Vagina (tissue), 2 donors: ENCODE measurements at regions not wholly inside any gene's neighbourhood (a gene's known extent, or its start where the extent isn't known, plus 50 kb on each side); places are given as distances from the start of the nearest gene placed in this dataset.

Experiments used
- CTCF ChIP-seq, 3 experiments: fragments of 450-650 bp in 2 of 3; fragments of 200-600 bp in 1 of 3; sonication (generic) in 1 of 3; IDR thresholded peaks; one replicate each; pipeline ENCODE4 v1.5.1; 2017 to 2019; ENCODE audit warnings: antibody characterized with exemption in 3 of 3, mild to moderate bottlenecking in 2 of 3, moderate library complexity in 2 of 3
- POLR2A ChIP-seq, 2 donors: fragments of 450-650 bp; IDR thresholded peaks; one replicate each; pipeline ENCODE4 v1.6.1; 2017; ENCODE audit warnings: antibody characterized with exemption in 2 of 2, mild to moderate bottlenecking in 2 of 2, moderate library complexity in 2 of 2
- POLR2AphosphoS5 ChIP-seq, 2 donors: sonication (generic); formaldehyde crosslinking; IDR thresholded peaks; one replicate each; pipeline ENCODE4 v1.9.0; 2017; ENCODE audit warnings: antibody characterized with exemption in 2 of 2, mild to moderate bottlenecking in 2 of 2, low read depth in 1 of 2; ENCODE audit not compliant: insufficient read depth in 1 of 2

DNA sequence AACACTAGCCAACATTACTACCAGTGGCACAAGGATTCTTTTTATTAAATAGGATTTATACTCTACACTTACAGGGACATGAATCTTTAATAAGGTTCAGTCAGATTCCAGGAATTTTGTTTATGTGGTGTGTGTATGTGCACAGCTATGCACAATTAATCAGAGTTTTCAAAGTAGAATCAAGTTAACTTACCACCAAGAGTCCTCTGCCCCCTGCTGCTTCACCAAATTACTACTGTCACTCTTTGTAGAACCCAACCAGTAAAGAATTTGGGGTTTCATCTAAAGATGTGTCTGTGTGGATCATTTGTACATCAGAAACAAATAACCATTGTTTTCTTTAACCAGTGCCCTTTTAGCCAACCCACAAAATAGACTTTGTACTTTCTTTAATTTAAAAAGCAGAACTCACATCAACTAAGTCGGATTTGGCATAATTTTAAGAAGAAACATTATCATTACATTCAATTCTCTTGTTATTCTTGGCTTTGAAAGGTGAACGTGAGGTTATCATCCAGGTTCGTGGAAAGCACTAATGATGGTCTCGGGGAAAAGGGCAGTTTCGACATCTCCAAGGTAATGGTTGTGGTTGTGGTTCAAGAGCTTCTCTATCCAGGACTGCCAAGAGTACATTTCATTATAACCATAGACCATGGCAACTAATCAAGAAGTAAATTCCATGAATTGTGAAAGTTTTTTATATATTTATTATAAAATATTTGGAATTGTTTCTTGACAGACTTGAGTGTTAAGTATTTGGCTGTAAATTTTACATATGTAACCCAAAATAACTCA lies 514.3 kb upstream of the ID4 start:
- no peak for TF ChIP-seq CTCF (IDR thresholded peaks at IDR 0.05)
- no peak for TF ChIP-seq POLR2A (IDR thresholded peaks at IDR 0.05)
- no peak for TF ChIP-seq POLR2AphosphoS5 (IDR thresholded peaks at IDR 0.05; ENCODE audit: insufficient read depth in 1 of 2, low read depth in 1 of 2)
